GM13976 (cell line): ENCODE measurements at regions not wholly inside any gene's neighbourhood (a gene's known extent, or its start where the extent isn't known, plus 50 kb on each side); places are given as distances from the start of the nearest gene placed in this dataset.

Experiments
- DNase-seq: peaks from one replicate; pipeline ENCODE4 v3.0.0; 2012; ENCODE audit warnings: low spot score
- CTCF ChIP-seq: IDR thresholded peaks from 2 replicates; pipeline ENCODE4 v1.5.1; 2012; ENCODE audit warnings: borderline replicate concordance, mild to moderate bottlenecking; ENCODE audit not compliant: insufficient read depth; ENCODE audit errors: extremely low read depth, missing control alignments, control extremely low read depth
- in situ Hi-C: fragments of 300-500 bp; cut with MboI; formaldehyde crosslinking; loops from one replicate; pipeline ENCODE4 v1.12.0; 2022; ENCODE audit warnings: low sequenced_read_pairs, mixed read lengths, inconsistent platforms; ENCODE audit not compliant: unreplicated experiment

DNA sequence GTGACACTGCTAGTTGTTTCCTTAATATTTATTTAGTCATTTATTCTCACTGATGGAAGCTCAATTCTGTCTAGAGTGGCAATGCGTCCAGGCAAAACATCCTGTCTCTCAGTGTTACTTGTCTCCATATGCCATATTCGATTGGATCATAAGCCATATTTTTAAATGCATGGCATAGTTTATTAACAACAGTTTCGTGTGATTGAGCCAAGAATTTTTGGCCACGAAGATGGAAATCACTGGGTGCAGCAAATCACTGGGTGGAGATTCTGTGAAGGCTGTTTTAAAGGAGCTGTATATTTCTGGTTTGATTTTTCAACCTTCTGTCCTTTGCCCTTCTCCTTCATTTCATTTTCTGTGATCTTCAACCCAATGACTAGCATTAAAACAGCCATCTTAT, 205.2 kb downstream of the JRKL start:
- no peak for DNase-seq
- TF ChIP-seq CTCF = no peak

DNA sequence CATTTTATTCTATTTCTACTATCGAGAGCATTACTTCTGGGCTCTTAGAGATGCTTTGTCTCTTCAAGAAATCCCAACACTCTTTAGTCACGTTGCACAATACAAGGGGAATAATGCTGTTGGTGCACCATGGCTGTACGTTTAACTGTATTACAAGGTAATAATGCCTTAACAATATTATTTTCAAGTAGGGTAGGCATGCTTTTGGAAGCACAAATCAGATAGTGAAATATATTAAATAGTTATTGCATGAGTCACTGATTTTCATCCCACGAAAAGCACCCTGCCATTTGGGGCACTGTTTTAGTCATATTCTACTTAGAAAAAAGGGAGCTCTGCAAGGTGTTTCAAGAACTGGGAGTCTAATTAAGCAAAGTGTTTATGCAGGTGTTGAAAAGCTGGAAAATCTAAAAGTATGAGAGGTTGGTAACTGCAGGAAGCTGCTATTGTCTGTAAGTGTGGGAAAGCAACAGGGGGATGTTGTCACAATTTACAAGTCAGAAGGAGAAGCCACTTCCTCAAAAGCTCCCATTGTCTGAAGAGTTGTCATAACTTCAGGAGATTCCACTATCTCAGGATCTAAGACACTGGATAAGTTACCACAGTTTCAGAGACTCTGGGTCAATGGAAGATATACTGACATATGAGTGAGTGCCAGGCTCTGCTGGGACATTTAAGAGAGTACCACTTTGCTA, 218.2 kb downstream of the JRKL start:
- in situ Hi-C loops = no loop called here
- TF ChIP-seq CTCF = no peak
- no peak for DNase-seq

More for the DNA sequence above, 205.2 kb downstream of the JRKL start:
- in situ Hi-C loops = no loop called here

DNA sequence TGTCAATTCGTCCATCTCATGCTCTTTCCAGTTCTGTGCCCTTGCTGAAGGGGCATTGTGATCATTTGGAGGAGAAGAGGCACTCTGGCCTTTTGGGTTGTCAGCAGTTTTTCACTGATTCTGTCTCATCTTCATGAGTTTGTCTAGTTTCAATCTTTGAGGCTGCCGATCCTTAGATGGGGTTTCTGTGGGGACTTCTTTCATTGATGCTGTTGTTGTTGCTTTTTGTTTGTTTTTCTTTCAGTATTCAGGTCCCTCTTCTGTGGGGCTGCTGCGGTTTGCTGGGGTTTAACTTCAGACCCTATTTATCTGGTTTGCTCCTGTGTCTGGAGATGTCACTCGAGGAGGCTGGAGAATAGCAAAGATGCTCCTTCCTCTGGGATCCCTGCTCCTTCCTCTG, 224.3 kb downstream of the JRKL start:
- DNase-seq = no peak
- in situ Hi-C loops = no loop called here
- TF ChIP-seq CTCF = no peak

- in situ Hi-C loops = no loop called here
Measured at GRCh38 chr11:96614846-96615245, 225.0 kb downstream of the JRKL start.

GRCh38 chr11:96620464-96621044, 230.7 kb downstream of the JRKL start:
- TF ChIP-seq CTCF = no peak
- no peak for DNase-seq
- in situ Hi-C loops = no loop called here

More at GRCh38 chr11:96614846-96615245, 225.0 kb downstream of the JRKL start:
- TF ChIP-seq CTCF = no peak
- no peak for DNase-seq

DNA sequence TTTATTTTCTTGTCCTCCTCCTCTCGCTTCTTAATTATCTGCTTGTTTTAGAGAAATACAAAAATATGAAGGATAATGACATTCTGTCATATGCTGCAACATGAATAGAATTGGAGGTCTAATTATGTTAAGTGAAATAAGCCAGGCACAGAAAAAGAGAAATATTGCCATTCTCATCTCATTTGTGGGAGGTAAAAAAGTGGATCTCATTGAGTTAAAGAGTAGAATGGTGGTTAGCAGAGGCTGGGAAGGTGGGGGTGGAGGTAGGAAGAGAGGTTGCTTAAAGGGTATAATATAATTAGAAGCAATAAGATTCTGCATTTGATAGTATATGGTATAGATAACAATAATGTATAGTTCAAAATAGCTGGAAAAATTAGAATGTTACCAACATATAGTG, 231.3 kb downstream of the JRKL start:
- in situ Hi-C loops = no loop called here
- no peak for DNase-seq
- TF ChIP-seq CTCF = no peak
